22Rv1 (cell line): ENCODE measurements at regions not wholly inside any gene's neighbourhood (a gene's known extent, or its start where the extent isn't known, plus 50 kb on each side); places are given as distances from the start of the nearest gene placed in this dataset.

Experiments used
- ZFX ChIP-seq: fragments of 450-650 bp; IDR thresholded peaks from 2 replicates; pipeline ENCODE4 v1.6.1; 2017; ENCODE audit warnings: antibody characterized with exemption, borderline replicate concordance
- TF ChIP-seq, protein P1 (sequence below): fragments of 450-650 bp; IDR thresholded peaks from 2 replicates; pipeline ENCODE4 v1.5.1; 2017; ENCODE audit warnings: mild to moderate bottlenecking

DNA sequence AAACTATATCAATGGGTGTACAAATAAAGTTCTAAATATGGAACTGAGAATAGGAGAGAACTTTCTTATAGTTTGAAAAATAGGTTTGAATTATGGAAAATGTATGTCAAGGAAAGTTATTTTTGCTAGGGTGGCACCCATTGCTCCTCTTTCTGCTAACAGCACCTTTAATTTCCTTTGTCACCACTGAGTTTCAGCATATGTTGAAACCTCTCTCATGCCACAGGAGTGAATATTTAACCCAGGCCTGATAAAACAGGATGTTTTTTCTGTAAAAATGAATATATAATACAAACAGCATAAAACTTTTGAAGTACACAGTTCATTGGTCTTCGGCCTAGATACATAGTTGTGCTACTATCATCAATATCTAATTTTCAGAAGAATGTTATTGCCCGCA is 385.5 kb upstream of the ANO5 start:
- TF ChIP-seq, protein P1, sequence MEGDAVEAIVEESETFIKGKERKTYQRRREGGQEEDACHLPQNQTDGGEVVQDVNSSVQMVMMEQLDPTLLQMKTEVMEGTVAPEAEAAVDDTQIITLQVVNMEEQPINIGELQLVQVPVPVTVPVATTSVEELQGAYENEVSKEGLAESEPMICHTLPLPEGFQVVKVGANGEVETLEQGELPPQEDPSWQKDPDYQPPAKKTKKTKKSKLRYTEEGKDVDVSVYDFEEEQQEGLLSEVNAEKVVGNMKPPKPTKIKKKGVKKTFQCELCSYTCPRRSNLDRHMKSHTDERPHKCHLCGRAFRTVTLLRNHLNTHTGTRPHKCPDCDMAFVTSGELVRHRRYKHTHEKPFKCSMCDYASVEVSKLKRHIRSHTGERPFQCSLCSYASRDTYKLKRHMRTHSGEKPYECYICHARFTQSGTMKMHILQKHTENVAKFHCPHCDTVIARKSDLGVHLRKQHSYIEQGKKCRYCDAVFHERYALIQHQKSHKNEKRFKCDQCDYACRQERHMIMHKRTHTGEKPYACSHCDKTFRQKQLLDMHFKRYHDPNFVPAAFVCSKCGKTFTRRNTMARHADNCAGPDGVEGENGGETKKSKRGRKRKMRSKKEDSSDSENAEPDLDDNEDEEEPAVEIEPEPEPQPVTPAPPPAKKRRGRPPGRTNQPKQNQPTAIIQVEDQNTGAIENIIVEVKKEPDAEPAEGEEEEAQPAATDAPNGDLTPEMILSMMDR, result no peak
- TF ChIP-seq ZFX, result no peak
